GM23248 (cell line): ENCODE measurements at regions not wholly inside any gene's neighbourhood (a gene's known extent, or its start where the extent isn't known, plus 50 kb on each side); places are given as distances from the start of the nearest gene placed in this dataset.

Experiments used
- DNase-seq: peaks from one replicate; pipeline ENCODE4 v3.0.0-alpha.2; 2015
- H2AFZ ChIP-seq: fragments of 200-600 bp; sonication (generic); 2 replicates; pipeline ENCODE4 v1.6.1; 2016; ENCODE audit warnings: antibody characterized with exemption
- H3F3A ChIP-seq: fragments of 200-600 bp; sonication (generic); 2 replicates; pipeline ENCODE4 v1.6.1; 2016; ENCODE audit warnings: mild to moderate bottlenecking, antibody characterized with exemption, mixed run types; ENCODE audit not compliant: insufficient read depth
- H3K27ac ChIP-seq: fragments of 200-600 bp; sonication (generic); 2 replicates; pipeline ENCODE4 v1.5.1; 2016; ENCODE audit warnings: mild to moderate bottlenecking
- H3K27me3 ChIP-seq: fragments of 200-600 bp; sonication (generic); replicated peaks from 2 replicates; pipeline ENCODE4 v1.6.1; 2016; ENCODE audit warnings: mild to moderate bottlenecking; ENCODE audit not compliant: insufficient read depth
- H3K36me3 ChIP-seq: fragments of 200-600 bp; sonication (generic); 2 replicates; pipeline ENCODE4 v1.6.1; 2016; ENCODE audit warnings: low read depth, mild to moderate bottlenecking
- H3K4me1 ChIP-seq: fragments of 200-600 bp; sonication (generic); 2 replicates; pipeline ENCODE4 v1.6.1; 2016; ENCODE audit warnings: mild to moderate bottlenecking; ENCODE audit not compliant: insufficient read depth
- H3K4me2 ChIP-seq: fragments of 200-600 bp; sonication (generic); one replicate; pipeline ENCODE4 v1.6.1; 2016; ENCODE audit warnings: mild to moderate bottlenecking; ENCODE audit not compliant: unreplicated experiment
- H3K4me3 ChIP-seq: fragments of 200-600 bp; sonication (generic); 2 replicates; pipeline ENCODE4 v1.5.1; 2016; ENCODE audit warnings: mild to moderate bottlenecking
- H3K79me2 ChIP-seq: fragments of 200-600 bp; sonication (generic); 2 replicates; pipeline ENCODE4 v1.6.1; 2016; ENCODE audit warnings: mild to moderate bottlenecking; ENCODE audit not compliant: insufficient read depth
- H3K9ac ChIP-seq: fragments of 200-600 bp; sonication (generic); 2 replicates; pipeline ENCODE4 v1.6.1; 2016; ENCODE audit warnings: mild to moderate bottlenecking
- H3K9me2 ChIP-seq: fragments of 200-600 bp; sonication (generic); 2 replicates; pipeline ENCODE4 v1.6.1; 2016; ENCODE audit warnings: mixed run types, mild to moderate bottlenecking, moderate library complexity; ENCODE audit not compliant: insufficient read depth
- H3K9me3 ChIP-seq: fragments of 200-600 bp; sonication (generic); one replicate; pipeline ENCODE4 v1.6.1; 2017; ENCODE audit warnings: low read depth
- H4K20me1 ChIP-seq: fragments of 200-600 bp; sonication (generic); 2 replicates; pipeline ENCODE4 v1.6.0; 2016; ENCODE audit not compliant: insufficient read depth
- EZH2 ChIP-seq: fragments of 200-600 bp; sonication (generic); IDR thresholded peaks from 2 replicates; pipeline ENCODE4 v1.6.1; 2018; ENCODE audit warnings: antibody characterized with exemption, mild to moderate bottlenecking; ENCODE audit not compliant: insufficient read depth, poor library complexity, severe bottlenecking
- EZH2phosphoT487 ChIP-seq: fragments of 200-600 bp; sonication (generic); IDR thresholded peaks from 2 replicates; pipeline ENCODE4 v1.6.1; 2018; ENCODE audit warnings: antibody characterized with exemption, moderate library complexity, mild to moderate bottlenecking, low read depth; ENCODE audit not compliant: insufficient read depth
- WGBS, 2 experiments: methylation state at CpG; one replicate each; pipeline ENCODE4 v1.1.6; 2015 to 2017; ENCODE audit warnings: low lambda C conversion rate in 2 of 2, low coverage in 1 of 2; ENCODE audit errors: missing lambda C conversion rate in 2 of 2; 5-methylcytosine and 5-hydroxymethylcytosine counted together
- in situ Hi-C: fragments of 300-500 bp; cut with MboI; formaldehyde crosslinking; loops from 2 replicates; pipeline ENCODE4 v1.15.0; 2020

DNA sequence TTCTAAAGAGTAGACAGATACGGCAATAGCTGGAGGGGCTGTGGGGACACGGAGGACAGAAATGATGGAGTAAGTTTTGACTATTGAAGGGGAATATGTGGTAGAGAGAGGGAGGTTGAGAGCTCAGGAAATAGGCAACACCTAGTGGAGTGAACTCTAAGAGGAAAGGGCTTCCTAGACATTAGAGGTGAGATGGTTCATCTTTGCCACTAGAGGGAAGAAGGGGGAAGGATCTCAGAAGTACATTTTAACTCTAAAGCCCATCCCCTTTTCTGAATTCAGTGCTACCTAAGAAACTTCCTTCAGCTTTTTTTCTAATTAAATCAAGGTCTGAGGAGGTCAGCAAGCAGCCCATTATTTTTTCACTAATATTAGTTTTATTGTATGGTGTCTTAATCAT is 689.4 kb upstream of the MAP3K7 start:
- H3K79me2 ChIP-seq: no peaks in the 10 kb centered on the region
- no peaks in the 10 kb centered on the region for H3K27me3 ChIP-seq
- no peak for TF ChIP-seq EZH2phosphoT487
- TF ChIP-seq EZH2: no peak
- no peaks in the 10 kb centered on the region for H3K9me3 ChIP-seq
- H4K20me1 ChIP-seq: no peaks in the 10 kb centered on the region
- DNase-seq: no peak
- no peaks in the 10 kb centered on the region for H3K9me2 ChIP-seq
- no peaks in the 10 kb centered on the region for H3K36me3 ChIP-seq
- in situ Hi-C loops: no loop called here
- H3K27ac ChIP-seq: no peak overlapping the region
- H2AFZ ChIP-seq: no peak overlapping the region
- no peaks in the 10 kb centered on the region for H3K4me1 ChIP-seq
- 32 to 43% methylated on average over 2 of the region's 2 CpGs for WGBS, 2 experiments
- no peak overlapping the region for H3K4me2 ChIP-seq
- H3F3A ChIP-seq: no peaks in the 10 kb centered on the region
- no peak overlapping the region for H3K9ac ChIP-seq
- H3K4me3 ChIP-seq: no peak overlapping the region

GRCh38 chr6:91273729-91274128 is 686.9 kb upstream of the MAP3K7 start:
- in situ Hi-C loops: no loop called here
- TF ChIP-seq EZH2 (no peak), EZH2phosphoT487 (no peak)
- no peaks in the 10 kb centered on the region for H4K20me1 ChIP-seq
- no peak overlapping the region for H3K4me3 ChIP-seq
- no peaks in the 10 kb centered on the region for H3K27me3 ChIP-seq
- 43 to 46% methylated on average over 5 of the region's 5 CpGs for WGBS, 2 experiments
- H3K4me2 ChIP-seq: no peak overlapping the region
- H3F3A ChIP-seq: no peaks in the 10 kb centered on the region
- no peaks in the 10 kb centered on the region for H3K79me2 ChIP-seq
- DNase-seq: no peak
- H3K9me2 ChIP-seq: no peaks in the 10 kb centered on the region
- H3K9ac ChIP-seq: no peak overlapping the region
- H3K4me1 ChIP-seq: no peaks in the 10 kb centered on the region
- H3K27ac ChIP-seq: no peak overlapping the region
- H2AFZ ChIP-seq: no peak overlapping the region
- H3K36me3 ChIP-seq: no peaks in the 10 kb centered on the region
- no peaks in the 10 kb centered on the region for H3K9me3 ChIP-seq

DNA sequence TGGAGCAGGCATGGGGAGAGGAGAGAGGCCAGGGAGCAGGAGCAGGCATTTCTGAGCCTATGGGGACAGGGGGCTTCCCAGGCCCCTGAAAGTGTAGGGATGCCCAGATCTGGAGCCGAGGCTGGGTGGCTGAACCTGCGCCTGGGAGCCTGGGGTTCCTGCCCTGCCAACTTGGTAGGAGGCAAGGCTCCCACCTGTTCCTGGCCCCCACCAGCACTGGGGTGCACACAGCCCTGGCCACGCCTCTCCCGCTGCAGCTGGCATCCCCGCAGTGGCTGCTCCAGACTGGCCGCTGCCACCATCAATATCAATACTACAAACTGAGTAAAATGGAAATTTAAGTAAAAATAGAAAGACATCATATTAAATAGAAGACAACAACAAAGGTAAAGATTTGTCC is 684.9 kb upstream of the MAP3K7 start:
- no peak for DNase-seq
- H3K79me2 ChIP-seq: no peaks in the 10 kb centered on the region
- H3K27ac ChIP-seq: no peak overlapping the region
- no peak overlapping the region for H3K4me2 ChIP-seq
- in situ Hi-C loops: no loop called here
- H4K20me1 ChIP-seq: no peaks in the 10 kb centered on the region
- TF ChIP-seq EZH2: no peak
- TF ChIP-seq EZH2phosphoT487: no peak
- H3F3A ChIP-seq: no peaks in the 10 kb centered on the region
- H2AFZ ChIP-seq: no peak overlapping the region
- H3K4me3 ChIP-seq: no peak overlapping the region
- no peaks in the 10 kb centered on the region for H3K9me2 ChIP-seq
- H3K27me3 ChIP-seq: no peaks in the 10 kb centered on the region
- no peaks in the 10 kb centered on the region for H3K36me3 ChIP-seq
- no peaks in the 10 kb centered on the region for H3K4me1 ChIP-seq
- WGBS, 2 experiments: 43 to 54% methylated on average over 6 of the region's 6 CpGs
- no peak overlapping the region for H3K9ac ChIP-seq
- H3K9me3 ChIP-seq: no peaks in the 10 kb centered on the region

DNA sequence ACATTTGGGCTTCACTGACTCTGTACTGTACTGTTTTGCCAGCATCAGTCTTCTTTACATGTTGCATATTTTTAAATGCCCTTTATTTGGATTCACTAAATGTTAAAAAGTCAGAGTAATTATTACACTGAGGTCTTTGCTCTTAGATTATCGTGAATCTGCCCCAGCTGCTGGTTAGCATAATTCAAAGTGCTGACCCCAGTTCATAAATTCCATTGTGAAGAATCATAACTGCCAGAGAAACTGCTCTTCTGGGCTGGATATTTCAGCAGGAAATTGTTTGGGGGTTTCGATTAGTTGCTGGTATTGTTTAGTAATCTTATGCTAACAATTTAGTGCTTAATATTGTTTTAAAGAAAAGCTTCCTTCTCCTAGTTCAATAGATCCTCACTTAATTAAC is 682.1 kb upstream of the MAP3K7 start:
- no peak overlapping the region for H3K9ac ChIP-seq
- no peaks in the 10 kb centered on the region for H3K36me3 ChIP-seq
- H3K4me1 ChIP-seq: no peaks in the 10 kb centered on the region
- H2AFZ ChIP-seq: no peak overlapping the region
- no peaks in the 10 kb centered on the region for H3K9me3 ChIP-seq
- H3K4me3 ChIP-seq: no peak overlapping the region
- H3F3A ChIP-seq: no peaks in the 10 kb centered on the region
- no peak for TF ChIP-seq EZH2
- no peak for TF ChIP-seq EZH2phosphoT487
- H3K79me2 ChIP-seq: no peaks in the 10 kb centered on the region
- no peaks in the 10 kb centered on the region for H3K27me3 ChIP-seq
- 3% methylated on average over 2 of the region's 2 CpGs for WGBS, 2 experiments
- H3K27ac ChIP-seq: no peak overlapping the region
- no peaks in the 10 kb centered on the region for H4K20me1 ChIP-seq
- H3K4me2 ChIP-seq: no peak overlapping the region
- H3K9me2 ChIP-seq: no peaks in the 10 kb centered on the region
- DNase-seq: no peak
- in situ Hi-C loops: no loop called here

GRCh38 chr6:91267246-91267645 is 680.4 kb upstream of the MAP3K7 start:
- Histone ChIP-seq H3K27ac (no peak overlapping the region), H2AFZ (no peak overlapping the region), H3K79me2 (no peaks in the 10 kb centered on the region), H3K9ac (no peak overlapping the region), H3K27me3 (no peaks in the 10 kb centered on the region), H3F3A (no peaks in the 10 kb centered on the region), H3K4me2 (no peak overlapping the region), H3K4me3 (no peak overlapping the region), H3K9me2 (no peaks in the 10 kb centered on the region), H3K9me3 (no peaks in the 10 kb centered on the region), H3K36me3 (no peaks in the 10 kb centered on the region), H4K20me1 (no peaks in the 10 kb centered on the region), H3K4me1 (no peaks in the 10 kb centered on the region)
- 30 to 31% methylated on average over 6 of the region's 6 CpGs for WGBS, 2 experiments
- in situ Hi-C loops: no loop called here
- TF ChIP-seq EZH2: no peak
- no peak for TF ChIP-seq EZH2phosphoT487
- no peak for DNase-seq
